Endothelial cell of umbilical vein (primary cell): ENCODE measurements at regions not wholly inside any gene's neighbourhood (a gene's known extent, or its start where the extent isn't known, plus 50 kb on each side); places are given as distances from the start of the nearest gene placed in this dataset.

Source experiments
- BruUV-seq: library from RNA; stranded (reverse); fragments of 400-500 nt; replicated peaks from 2 replicates; lab custom pipeline; 2021; lab: Mats Ljungman, UMichigan
- CTCF ChIA-PET: fragments of 300-600, 350-600 bp; sonication (Branson Sonifier 250); formaldehyde crosslinking; loops from one replicate; lab custom pipeline; 2021; ENCODE audit warnings: antibody characterized with exemption, inconsistent platforms; lab: Charles Lee
- POLR2A ChIA-PET: fragments of 300-600, 350-600 bp; sonication (Branson Sonifier 250); formaldehyde crosslinking; loops from one replicate; lab custom pipeline; 2021; ENCODE audit warnings: antibody characterized with exemption, inconsistent platforms; lab: Charles Lee
- DNase-seq: peaks from one replicate; pipeline ENCODE4 v3.0.0-alpha.2; 2011; ENCODE audit warnings: low read depth, low spot score
- FAIRE-seq: peaks from 2 replicates; lab custom pipeline; 2011; peaks lifted over from hg19 to GRCh38; lab: Jason Lieb, UNC
- H2AFZ ChIP-seq: 2 replicates; pipeline ENCODE4 v1.6.0; 2012; ENCODE audit warnings: low read depth, low read length, control low read depth, inconsistent platforms
- H3K27ac ChIP-seq: 2 replicates; pipeline ENCODE4 v1.5.1; 2011; ENCODE audit warnings: low read depth, mild to moderate bottlenecking, control low read depth, low read length, moderate library complexity; ENCODE audit not compliant: insufficient read depth
- H3K27me3 ChIP-seq, 2 experiments: 2 replicates each; pipeline versions ENCODE4 v1.6.0 to v1.6.1; 2011; ENCODE audit warnings: low read length in 2 of 2, mixed read lengths in 1 of 2; ENCODE audit not compliant: control insufficient read depth in 2 of 2, insufficient read depth in 2 of 2
- H3K36me3 ChIP-seq, 2 experiments: 2 replicates in 1 of 2; 3 replicates in 1 of 2; pipeline ENCODE4 v1.5.1; 2011; ENCODE audit warnings: low read length in 2 of 2, mild to moderate bottlenecking in 1 of 2, moderate library complexity in 1 of 2; ENCODE audit not compliant: control insufficient read depth in 2 of 2, insufficient read depth in 2 of 2; ENCODE audit errors: extremely low read depth in 1 of 2
- H3K4me1 ChIP-seq: 3 replicates; pipeline ENCODE4 v1.5.1; 2011; ENCODE audit warnings: mild to moderate bottlenecking, low read length; ENCODE audit not compliant: control insufficient read depth, insufficient read depth; ENCODE audit errors: extremely low read depth
- H3K4me2 ChIP-seq: 2 replicates; pipeline ENCODE4 v1.6.1; 2011; ENCODE audit warnings: low read length, control low read depth, mixed read lengths; ENCODE audit not compliant: insufficient read depth
- H3K4me3 ChIP-seq, 3 experiments: fragments of 200-600 bp in 1 of 3; sonication (generic), shearing (Covaris generic) in 1 of 3; replicated peaks in 1 of 3; 2 replicates each; pipeline ENCODE4 v1.5.1; 2011 to 2016; ENCODE audit warnings: control low read depth in 3 of 3, low read length in 3 of 3, mild to moderate bottlenecking in 2 of 3, inconsistent platforms in 1 of 3, low read depth in 1 of 3, moderate library complexity in 1 of 3; ENCODE audit not compliant: insufficient read depth in 1 of 3
- H3K79me2 ChIP-seq: 2 replicates; pipeline ENCODE4 v1.6.0; 2012; ENCODE audit warnings: low read length, inconsistent platforms; ENCODE audit not compliant: control insufficient read depth, insufficient read depth
- H3K9ac ChIP-seq: replicated peaks from 2 replicates; pipeline ENCODE3; 2011; ENCODE audit warnings: low read length, control low read depth; ENCODE audit not compliant: insufficient read depth; ENCODE audit errors: extremely low read depth
- H3K9me1 ChIP-seq: replicated peaks from 3 replicates; pipeline ENCODE4 v1.6.0; 2011; ENCODE audit warnings: mild to moderate bottlenecking, low read length; ENCODE audit not compliant: control insufficient read depth, insufficient read depth; ENCODE audit errors: extremely low read depth
- H3K9me3 ChIP-seq: replicated peaks from 2 replicates; pipeline ENCODE4 v1.5.1; 2012; ENCODE audit warnings: low read length, inconsistent platforms; ENCODE audit not compliant: control insufficient read depth, insufficient read depth
- H4K20me1 ChIP-seq: replicated peaks from 2 replicates; pipeline ENCODE3; 2011; ENCODE audit warnings: mild to moderate bottlenecking, low read length; ENCODE audit not compliant: control insufficient read depth, insufficient read depth; ENCODE audit errors: extremely low read depth
- CTCF ChIP-seq, 2 donors: IDR thresholded peaks; 1 replicate in 1 of 2; 2 replicates in 1 of 2; pipeline ENCODE4 v1.5.1; 2011; ENCODE audit warnings: low read length in 2 of 2, mild to moderate bottlenecking in 2 of 2, moderate library complexity in 2 of 2, control low read depth in 1 of 2, inconsistent platforms in 1 of 2, low read depth in 1 of 2; ENCODE audit not compliant: insufficient read depth in 1 of 2; ENCODE audit errors: extremely low read depth in 1 of 2
- EZH2 ChIP-seq: IDR thresholded peaks from 2 replicates; pipeline ENCODE4 v1.6.1; 2012; ENCODE audit warnings: borderline replicate concordance, low read depth, mild to moderate bottlenecking, moderate library complexity, low read length, inconsistent platforms; ENCODE audit not compliant: severe bottlenecking
- FOS ChIP-seq: IDR thresholded peaks from 2 replicates; pipeline ENCODE4 v1.6.1; 2011; ENCODE audit warnings: mild to moderate bottlenecking, low read length, moderate library complexity, borderline replicate concordance; ENCODE audit not compliant: insufficient read depth
- GATA2 ChIP-seq: IDR thresholded peaks from 2 replicates; pipeline ENCODE4 v1.7.0; 2011; ENCODE audit warnings: low read depth, mild to moderate bottlenecking, moderate library complexity, mixed read lengths, low read length; ENCODE audit not compliant: insufficient read length, insufficient read depth
- JUN ChIP-seq: IDR thresholded peaks from 2 replicates; pipeline ENCODE4 v1.6.1; 2011; ENCODE audit warnings: borderline replicate concordance, low read depth; ENCODE audit not compliant: insufficient read length, insufficient read depth
- MAX ChIP-seq: IDR thresholded peaks from 2 replicates; pipeline ENCODE4 v1.6.1; 2011; ENCODE audit not compliant: insufficient read depth, insufficient read length
- MYC ChIP-seq: IDR thresholded peaks from one replicate; pipeline ENCODE4 v1.6.1; 2011; ENCODE audit warnings: mild to moderate bottlenecking, low read depth, low read length
- POLR2A ChIP-seq: IDR thresholded peaks from 2 replicates; pipeline ENCODE4 v1.6.1; 2012; ENCODE audit warnings: low read depth, mild to moderate bottlenecking, control low read depth, low read length
- POLR2AphosphoS5 ChIP-seq: IDR thresholded peaks from 2 replicates; pipeline ENCODE4 v1.6.1; 2012; ENCODE audit warnings: low read depth, mild to moderate bottlenecking, control low read depth, low read length, moderate library complexity; ENCODE audit not compliant: insufficient read depth
- dilution Hi-C: fragments of 300-500 bp; cut with MboI; formaldehyde crosslinking; loops from one replicate; pipeline ENCODE4 v1.15.0; 2019; ENCODE audit warnings: low sequenced_read_pairs; ENCODE audit not compliant: extremely low pct_ligation_motif_present
- intact Hi-C: fragments of 100-400 bp; cut with micrococcal nuclease; formaldehyde crosslinking; loops from one replicate; pipeline ENCODE4 v1.10.0; 2022

- ChIA-PET CTCF (interaction anchor here (1.7 kb wide), 1 partner anchor 807 kb away, joined by 4 read pairs; no protein-coding TSS in a partner anchor), POLR2A (no interaction called here)
- Histone ChIP-seq H3K4me1 (no peaks in the 10 kb centered on the region), H3K79me2 (no peaks in the 10 kb centered on the region), H3K27ac (no peak overlapping the region), H3K4me2 (no peak overlapping the region), H2AFZ (no peak overlapping the region), H4K20me1 (no peaks in the 10 kb centered on the region), H3K36me3 (no peaks in the 10 kb centered on the region), H3K9ac (no peak overlapping the region), H3K4me3 (no peak overlapping the region), H3K9me3 (no peaks in the 10 kb centered on the region), H3K9me1 (no peaks in the 10 kb centered on the region), H3K27me3 (peaks cover 0 to 2% of the 10 kb centered on the region in 2 experiments)
- intact Hi-C loops (no loop called here), dilution Hi-C loops (no loop called here)
- TF ChIP-seq POLR2AphosphoS5 (no peak), MAX (no peak), POLR2A (no peak), CTCF (IDR thresholded peaks at IDR 0.05; ENCODE audit: extremely low read depth in 1 of 2, insufficient read depth in 1 of 2, low read depth in 1 of 2, low read length in 2 of 2) (no peak)
- no peak for DNase-seq
- FAIRE-seq = no peak
- BruUV-seq = no TSS peak
Observed at GRCh38 chr7:142407939-142408570, 150.2 kb upstream of the PRSS58 start.

GRCh38 chr7:142405122-142405765, 147.4 kb upstream of the PRSS58 start:
- CTCF ChIA-PET = no interaction called here
- no peak overlapping the region for H2AFZ ChIP-seq
- H3K36me3 ChIP-seq = no peaks in the 10 kb centered on the region
- DNase-seq = no peak
- no peak for FAIRE-seq
- no peak overlapping the region for H3K4me3 ChIP-seq
- H3K79me2 ChIP-seq = no peaks in the 10 kb centered on the region
- H3K4me1 ChIP-seq = no peaks in the 10 kb centered on the region
- H3K9me3 ChIP-seq = no peaks in the 10 kb centered on the region
- H4K20me1 ChIP-seq = no peaks in the 10 kb centered on the region
- no peak overlapping the region for H3K9ac ChIP-seq
- H3K4me2 ChIP-seq = no peak overlapping the region
- no peaks in the 10 kb centered on the region for H3K9me1 ChIP-seq
- no TSS peak for BruUV-seq
- H3K27me3 ChIP-seq = peaks cover 0 to 2% of the 10 kb centered on the region in 2 experiments
- intact Hi-C loops = no loop called here
- dilution Hi-C loops = no loop called here
- POLR2A ChIA-PET = no interaction called here
- no peak for TF ChIP-seq POLR2A
- no peak for TF ChIP-seq MYC
- TF ChIP-seq POLR2AphosphoS5 = no peak
- no peak for TF ChIP-seq EZH2
- TF ChIP-seq JUN = no peak
- TF ChIP-seq FOS = no peak
- TF ChIP-seq GATA2 = no peak
- TF ChIP-seq MAX = no peak
- no peak for TF ChIP-seq CTCF (IDR thresholded peaks at IDR 0.05; ENCODE audit: extremely low read depth in 1 of 2, insufficient read depth in 1 of 2, low read depth in 1 of 2, low read length in 2 of 2)
- H3K27ac ChIP-seq = no peak overlapping the region
